NK-92 (cell line): ENCODE measurements at regions not wholly inside any gene's neighbourhood (a gene's known extent, or its start where the extent isn't known, plus 50 kb on each side); places are given as distances from the start of the nearest gene placed in this dataset.

ENCODE experiments used
- DNase-seq: peaks from one replicate; lab custom pipeline; 2025; ENCODE audit not compliant: unreplicated experiment; lab: John Stamatoyannopoulos, UW

DNA sequence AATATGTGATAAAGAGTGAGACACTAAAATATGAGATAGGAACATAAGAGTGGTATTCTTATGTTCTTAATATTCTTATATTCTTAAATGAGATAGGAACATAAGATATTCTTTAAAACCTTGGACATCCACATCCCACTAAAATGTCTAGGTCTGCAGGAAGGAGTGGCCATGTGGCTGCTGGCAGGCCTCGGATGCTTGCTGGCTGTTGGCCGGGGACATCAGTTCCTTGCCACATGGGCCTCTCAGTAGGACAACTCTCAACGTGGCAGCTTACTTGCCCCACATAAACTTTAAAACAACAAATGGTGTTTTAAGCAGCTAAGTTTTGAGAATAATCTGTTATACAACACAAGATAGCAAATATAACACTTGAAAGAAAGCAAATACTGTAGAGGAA, 240.1 kb downstream of the CASP12 start:
- DNase-seq = no peak

DNA sequence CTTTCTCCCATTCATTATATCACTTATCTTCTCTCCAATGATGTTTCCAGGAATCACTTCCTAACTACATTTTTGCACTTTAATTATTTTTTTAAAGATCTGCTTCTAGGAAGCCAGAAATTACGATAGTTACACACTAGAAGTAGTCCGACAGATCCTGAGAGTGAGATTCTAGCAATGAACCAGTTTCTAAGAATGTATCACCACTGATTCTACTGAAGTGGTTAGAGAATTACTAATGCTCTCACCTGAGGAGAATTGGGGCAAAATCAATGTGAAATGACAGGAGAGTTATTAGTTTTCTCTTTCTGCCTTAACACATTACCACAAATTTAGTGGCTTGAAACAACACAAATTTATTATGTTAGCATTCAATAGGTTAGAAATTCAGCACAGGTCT, 241.2 kb downstream of the CASP12 start:
- no peak for DNase-seq

DNA sequence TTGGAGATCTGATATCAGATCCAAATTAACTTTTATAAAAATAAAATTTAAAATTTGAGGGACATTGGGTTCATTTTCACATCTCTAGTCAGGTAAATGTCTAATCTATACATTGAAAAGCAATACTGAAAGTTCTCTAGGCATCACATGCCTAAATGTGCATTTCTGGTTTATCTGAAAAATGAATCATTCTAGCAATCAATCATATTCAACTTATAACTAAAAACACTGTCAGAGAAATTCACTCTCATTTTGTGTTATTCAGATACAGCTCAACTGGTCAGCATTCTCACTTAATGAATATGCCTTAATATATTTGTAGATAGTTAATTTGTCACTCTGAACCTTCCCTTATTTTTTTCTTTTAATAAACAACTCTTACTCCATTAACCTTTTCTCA, 243.2 kb downstream of the CASP12 start:
- DNase-seq = no peak

DNA sequence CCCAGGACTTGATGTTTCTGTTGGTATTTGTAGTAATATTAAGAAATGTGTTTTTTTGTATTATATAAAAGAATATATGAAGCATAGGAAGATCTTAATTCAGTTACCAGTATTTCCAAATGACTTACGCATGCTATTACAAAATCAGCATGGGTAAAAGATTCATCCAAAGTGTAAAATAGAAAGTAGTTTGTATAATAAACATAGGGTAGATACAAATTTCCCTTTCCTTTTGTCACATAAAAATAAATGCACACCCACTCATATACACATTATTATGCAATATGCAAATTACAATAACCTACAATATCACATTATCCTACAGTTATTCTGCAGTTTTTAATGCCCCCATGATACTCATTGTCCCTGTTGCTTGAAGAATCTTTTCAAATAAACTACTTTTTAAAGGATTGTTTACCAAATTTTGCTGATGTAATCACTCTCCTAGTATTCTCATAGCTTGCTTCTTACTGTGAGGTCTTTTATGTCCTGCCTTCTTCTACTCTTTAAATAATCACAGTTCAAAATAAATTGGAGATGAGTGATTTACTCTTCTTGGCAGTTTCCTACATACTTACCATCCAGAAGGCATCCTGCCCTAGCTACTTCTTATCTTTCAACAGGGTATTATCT, 244.0 kb downstream of the CASP12 start:
- no peak for DNase-seq

DNA sequence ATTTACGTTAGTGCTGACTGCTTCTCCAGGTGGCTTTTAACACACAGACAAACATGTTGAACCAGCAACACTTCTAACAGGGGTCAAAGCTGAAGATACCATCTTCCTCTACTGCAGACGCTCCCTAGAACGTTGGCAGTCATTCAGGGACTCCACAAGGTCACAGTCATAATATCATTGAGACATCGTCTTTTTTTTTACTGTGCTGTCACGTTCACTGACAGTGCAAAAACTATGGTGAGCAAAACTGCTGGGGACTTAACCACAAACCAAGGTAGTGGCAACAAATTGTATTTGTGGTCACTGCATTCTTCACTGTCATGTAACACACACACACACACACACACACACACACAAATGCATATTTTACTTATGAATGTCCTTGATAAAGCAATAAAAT, 244.9 kb downstream of the CASP12 start:
- DNase-seq = no peak

DNA sequence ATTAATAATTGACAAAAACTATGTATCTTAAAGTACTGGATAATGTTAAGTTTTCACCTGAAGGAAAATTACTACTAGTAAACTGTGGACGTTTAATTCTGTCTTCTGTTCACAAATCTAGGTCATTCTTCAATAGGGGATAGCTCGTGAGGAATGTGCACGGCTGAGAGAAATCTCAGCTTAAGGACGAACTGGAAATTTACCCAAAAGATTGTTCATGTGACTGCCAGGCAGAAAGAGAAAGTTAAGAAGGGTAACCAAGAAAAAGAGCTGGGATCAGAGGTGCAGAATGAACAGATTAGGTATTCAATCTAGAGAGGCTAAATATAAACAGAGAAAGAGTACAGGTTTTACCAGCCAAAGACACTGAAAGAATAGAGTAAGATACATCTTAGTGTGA, 245.3 kb downstream of the CASP12 start:
- DNase-seq = no peak

DNA sequence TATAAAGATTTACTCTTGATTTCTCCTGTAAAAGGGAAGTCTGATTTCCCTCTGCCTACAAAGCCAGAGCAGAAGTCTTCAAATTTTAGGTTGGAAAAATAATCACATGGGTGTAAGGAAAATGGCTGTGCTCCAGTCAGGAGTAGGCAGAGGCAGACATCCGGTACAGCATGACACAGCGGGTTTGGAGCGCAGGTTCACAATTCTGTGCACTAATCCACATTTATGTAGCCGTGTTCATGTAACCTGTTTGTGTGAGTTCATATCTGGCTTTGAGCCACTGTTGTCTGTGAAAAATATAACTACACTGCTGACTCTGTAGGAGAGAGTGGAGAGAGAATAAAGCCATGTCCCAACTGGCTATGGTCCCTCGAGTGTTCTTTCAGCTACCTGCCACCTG, 248.0 kb downstream of the CASP12 start:
- DNase-seq = no peak

DNA sequence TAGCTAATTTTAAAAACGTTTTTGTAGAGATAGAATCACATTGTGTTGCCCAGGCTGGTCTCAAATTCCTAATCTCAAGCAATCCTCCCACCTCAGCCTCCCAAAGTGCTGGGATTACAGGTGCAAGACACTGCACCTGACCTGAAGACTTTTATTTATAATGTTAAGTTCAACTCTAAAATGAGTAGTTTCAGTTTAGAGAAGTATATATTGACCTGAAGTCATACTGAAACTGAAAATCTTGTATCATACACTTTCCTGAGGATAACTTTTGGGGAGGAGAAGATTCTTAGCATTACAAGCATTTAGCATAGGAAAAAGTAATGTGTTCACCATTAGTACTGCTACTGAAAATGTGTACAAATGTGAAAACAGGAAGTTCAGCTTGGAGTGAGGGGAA, 249.3 kb downstream of the CASP12 start:
- no peak for DNase-seq

DNA sequence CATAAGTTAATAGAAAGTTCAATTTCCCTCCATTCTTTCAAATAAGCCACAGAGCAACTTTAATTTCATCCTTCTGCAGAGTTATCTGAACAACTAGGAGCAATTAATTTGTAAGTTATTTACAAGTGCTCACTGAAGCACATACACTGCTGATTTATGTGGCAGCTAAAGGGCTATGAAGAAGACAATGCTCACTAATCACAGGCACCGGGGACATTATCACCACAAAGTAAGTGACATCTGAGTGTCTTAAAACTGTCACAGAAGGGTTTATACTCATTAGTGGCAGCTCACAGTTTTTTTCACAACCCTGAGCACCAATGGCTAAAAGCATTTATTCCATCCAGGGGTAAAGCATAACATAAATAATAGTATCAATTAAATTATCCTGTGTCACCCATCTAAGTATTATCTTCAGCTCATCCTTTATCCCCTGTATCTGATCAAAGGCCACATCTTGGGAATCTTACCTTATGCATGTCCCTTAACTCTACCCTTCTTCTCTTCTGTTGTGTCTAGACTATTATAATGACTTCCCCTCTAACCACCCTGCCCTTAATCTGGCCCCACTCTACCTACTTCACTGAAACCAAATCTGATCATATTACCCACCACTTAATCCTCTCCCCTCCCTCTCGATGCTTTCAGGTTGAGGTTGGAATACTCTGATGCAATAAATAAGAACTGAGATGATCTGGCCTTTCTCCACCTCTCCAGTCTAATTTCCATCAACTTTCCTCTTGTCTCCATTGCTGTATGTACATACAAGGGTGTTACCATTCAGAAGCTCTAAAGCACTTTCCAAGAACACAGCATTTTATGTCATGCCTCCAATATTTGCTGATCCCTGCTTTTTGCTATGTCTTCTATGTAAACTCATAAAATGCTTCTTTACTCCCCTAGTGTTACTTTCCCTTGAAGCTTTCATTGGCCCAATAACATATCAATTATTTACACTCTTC, 252.7 kb downstream of the CASP12 start:
- no peak for DNase-seq

DNA sequence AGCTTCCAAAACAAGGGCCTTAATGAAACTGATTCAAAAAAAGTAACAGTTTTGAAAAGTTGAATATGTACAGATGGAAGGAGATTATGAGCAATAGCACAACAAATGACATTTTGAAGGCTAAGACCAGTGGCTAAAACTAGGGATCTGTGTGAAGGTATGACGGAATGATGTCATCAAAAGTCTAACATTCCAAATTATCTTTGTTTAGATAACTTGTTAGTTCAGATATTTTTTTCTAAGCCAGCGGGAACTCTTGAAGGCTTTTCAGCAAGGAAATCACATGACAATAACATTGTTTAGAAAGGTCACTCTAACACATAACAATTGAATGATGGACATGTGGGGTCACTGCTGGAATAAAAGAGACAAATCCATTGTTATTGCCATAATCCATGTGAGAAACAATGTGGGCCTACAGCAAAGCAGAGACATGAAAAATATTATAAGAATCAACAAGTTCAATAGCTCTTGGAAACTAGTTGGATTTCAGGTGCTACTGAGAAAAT, 260.5 kb downstream of the CASP12 start:
- no peak for DNase-seq

DNA sequence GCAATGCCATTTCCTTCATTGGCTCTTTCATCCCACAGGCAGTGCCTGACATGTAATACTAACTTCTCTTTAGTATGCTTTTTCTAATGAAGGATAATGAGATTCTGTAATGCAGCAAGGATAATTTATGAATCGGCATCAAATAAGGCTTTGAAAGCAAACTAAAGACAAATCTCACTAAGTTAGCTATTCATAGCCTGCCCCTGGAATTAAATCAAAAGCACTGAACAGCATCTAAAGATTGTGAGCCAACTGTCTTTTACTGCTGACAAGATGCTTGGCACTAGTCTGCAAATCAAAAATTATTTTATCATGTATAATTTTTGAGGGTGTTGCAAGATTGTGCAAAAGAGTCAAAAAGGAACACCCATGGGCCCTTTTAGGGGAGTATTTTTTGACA, 265.0 kb downstream of the CASP12 start:
- DNase-seq = no peak

DNA sequence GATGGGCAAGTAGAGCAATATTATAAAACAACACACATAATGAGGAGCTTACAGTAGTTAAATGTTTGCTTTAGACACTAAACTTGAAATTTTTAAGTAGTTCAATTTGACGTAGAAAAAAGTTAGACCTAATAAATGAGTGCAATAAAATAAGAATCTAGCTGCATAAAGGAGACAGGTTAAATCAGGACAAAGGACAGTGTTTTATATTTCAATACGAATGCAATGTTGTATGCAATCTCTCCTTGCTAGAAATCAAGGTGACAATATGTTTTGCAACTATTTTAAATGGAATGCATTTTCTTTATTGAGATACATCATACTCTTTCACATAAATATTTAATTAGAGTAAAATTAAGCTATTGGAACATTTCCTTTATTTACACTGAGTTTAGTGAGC, 267.9 kb downstream of the CASP12 start:
- no peak for DNase-seq

DNA sequence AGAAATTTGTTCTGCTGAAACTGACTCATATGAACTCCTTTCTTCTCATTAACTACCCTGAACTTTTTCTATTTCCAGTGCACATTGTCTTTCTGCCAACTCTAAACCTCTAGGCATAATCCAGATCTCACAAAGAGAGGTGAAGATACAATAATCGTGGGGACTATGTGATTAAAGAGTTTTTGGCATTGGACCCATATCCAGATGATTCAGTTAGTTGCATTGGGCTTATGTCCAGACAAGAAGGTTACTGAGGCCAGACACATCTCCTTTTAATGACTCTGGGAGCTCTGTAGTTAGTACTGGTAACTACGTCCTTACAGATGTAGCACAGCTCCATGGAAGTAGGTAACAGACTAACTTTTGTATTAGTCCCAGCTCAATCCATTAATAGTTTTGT, 273.0 kb downstream of the CASP12 start:
- no peak for DNase-seq

DNA sequence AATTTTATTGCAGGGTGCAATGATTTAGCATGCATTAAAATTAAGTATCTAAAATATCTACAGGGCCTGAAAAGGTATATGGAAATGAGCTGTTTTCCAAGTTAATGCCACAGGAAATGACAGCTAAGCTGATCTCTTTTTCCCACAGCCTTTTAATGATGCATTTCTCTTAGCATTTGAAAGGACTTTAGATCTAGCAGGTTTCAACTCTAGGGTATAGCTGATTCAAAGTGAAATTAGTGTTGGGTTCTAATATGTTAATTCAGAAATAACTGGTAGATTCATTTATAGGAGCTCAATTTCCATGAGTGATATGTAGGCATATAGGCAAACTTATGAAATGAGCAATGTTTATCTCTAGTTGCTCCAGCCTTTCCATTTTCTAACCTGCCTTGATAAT, 274.2 kb downstream of the CASP12 start:
- no peak for DNase-seq

DNA sequence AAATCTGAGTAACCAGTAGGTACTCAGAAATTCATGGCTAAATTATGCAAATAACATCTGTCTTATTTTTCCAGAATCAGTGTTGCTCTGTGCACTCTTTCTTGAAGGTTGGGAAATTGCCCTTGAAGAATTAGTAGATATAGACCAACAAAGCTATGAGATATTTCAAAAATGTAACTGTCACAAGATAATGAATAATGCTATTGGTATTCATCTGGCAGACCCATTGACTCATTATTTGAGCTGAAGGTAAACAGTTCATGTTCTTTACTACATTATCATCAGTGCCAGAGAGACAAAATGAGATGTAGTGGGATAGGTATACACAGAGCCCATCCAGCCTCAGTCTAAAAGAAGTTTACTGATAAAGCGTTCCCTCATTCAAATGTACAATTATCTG, 274.7 kb downstream of the CASP12 start:
- no peak for DNase-seq

DNA sequence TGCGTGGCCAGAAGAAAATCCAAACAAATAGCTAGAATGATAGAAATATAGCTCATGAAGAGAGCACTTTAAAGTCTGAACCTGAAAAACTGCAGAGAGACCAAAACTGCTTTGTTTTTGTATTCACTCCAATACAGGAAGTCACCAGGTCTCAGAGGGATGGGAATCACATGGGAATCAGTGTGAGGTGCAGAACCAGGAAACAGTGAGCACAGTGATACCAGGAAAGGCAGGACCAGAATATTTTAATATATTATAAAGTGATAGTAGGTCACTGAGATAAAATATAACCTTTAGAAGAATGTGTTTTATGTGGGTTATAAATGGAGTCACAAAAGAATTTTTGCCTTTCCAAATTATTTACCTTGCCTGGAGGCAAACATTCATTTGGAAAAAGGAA, 277.3 kb downstream of the CASP12 start:
- DNase-seq = no peak

DNA sequence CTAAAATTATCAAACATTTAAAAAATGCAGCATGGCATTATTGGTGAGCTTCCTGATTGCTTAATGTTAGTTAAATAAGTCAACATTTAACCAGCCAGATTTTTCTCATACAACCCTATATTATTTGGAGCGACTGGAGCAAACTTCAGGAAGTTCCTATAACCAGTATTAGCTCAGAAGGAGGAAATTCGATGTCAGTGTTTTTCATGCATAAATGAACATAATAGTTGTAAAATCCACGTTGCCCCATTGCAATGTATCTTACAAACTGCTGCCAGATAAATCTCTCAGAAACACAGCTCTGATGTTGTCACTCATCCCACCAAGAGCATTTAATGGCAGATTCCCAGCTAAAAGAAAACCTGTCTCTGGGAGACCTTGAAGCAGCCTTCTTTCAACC, 278.5 kb downstream of the CASP12 start:
- DNase-seq = no peak

DNA sequence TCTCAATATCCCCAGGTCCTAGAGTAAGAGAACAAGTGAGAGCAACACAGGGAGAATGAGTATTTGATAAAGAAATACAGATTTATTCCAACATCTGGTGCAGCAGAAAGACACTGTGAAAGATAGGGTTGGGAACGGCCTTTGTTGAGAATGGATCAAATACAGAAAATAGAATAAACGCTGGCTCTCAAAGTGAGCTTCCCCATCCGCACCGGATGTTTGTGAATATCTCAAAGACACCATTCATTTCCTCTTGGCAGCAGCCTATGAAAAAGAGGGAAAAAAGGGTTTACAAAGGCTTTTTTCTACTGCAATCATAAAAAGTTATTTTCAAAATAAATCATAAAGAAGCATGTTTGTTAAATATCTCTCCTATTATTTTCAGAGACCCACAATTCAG, 279.3 kb downstream of the CASP12 start:
- no peak for DNase-seq

DNA sequence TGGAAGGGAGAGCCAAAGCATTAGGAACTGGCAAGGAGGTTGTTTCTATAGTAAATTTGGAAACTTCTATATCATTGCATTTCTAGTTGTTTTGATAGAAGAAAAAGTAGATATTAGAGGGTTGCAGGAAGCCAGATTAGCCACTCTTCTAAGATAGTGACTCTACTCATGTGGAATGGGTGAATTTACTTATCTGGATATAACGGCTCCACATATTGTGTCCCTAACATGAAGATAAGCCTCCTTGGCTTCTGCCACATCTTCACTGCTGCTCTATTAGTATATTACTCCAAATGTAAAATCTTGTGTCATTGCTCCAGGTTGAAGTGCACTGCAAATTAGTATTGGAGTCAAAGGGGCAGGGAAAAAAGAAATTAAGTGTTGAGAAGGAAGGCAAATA, 283.3 kb downstream of the CASP12 start:
- DNase-seq = no peak

DNA sequence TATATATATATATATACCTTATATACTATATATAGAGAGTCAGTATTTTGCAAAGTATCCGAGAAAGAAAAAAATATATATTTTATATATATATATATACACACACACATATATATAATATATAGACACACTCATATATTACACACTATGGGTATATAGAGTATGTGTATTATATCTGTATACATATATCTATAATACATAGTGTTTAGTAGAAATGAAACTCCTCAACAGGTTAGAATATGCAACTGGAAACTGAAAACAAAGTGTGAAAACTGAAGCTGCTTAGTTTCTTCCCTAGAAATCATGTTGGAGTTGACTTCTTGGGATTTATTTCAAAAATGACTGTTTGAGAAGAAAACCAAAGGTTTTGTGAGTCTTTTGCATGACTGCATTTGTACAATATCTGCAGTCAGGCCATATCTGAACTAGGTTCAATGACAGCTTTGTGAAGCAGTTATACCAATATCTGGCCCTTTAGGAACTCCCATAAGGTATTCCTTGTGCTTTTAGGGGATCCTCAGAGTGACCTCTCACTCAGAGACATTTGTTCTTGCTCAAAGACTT, 284.1 kb downstream of the CASP12 start:
- DNase-seq = no peak

DNA sequence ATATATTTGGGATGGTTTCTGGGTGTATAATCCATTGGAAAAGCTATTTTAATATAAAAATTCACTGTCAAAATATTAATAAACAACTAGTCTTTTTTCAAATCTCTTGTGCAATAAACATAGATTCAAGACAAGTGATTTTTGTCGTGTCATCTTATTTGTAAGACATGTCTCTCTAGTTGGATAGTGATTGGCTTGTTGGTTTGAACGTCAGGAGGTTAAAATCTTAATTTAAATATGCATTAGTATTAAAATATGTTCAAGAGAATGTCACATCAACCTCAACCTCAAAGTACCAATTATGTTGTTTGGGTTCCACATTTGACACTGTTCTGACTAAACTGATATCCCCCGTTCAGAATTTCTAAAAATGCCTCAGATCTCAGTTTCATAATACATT, 287.6 kb downstream of the CASP12 start:
- no peak for DNase-seq
